Ishikawa (cell line): ENCODE measurements at regions not wholly inside any gene's neighbourhood (a gene's known extent, or its start where the extent isn't known, plus 50 kb on each side); places are given as distances from the start of the nearest gene placed in this dataset.

ENCODE experiments used
- CEBPB ChIP-seq: IDR thresholded peaks from 2 replicates; pipeline ENCODE4 v1.6.1; 2012
- CREB1 ChIP-seq: IDR thresholded peaks from 2 replicates; pipeline ENCODE4 v1.6.1; 2012; ENCODE audit warnings: low read depth
- EGR1 ChIP-seq: IDR thresholded peaks from 2 replicates; pipeline ENCODE4 v1.6.1; 2012
- EP300 ChIP-seq: IDR thresholded peaks from 2 replicates; pipeline ENCODE4 v1.6.1; 2012; ENCODE audit warnings: borderline replicate concordance
- FOXM1 ChIP-seq: IDR thresholded peaks from 2 replicates; pipeline ENCODE4 v1.6.1; 2012; ENCODE audit warnings: low read depth, borderline replicate concordance
- MAX ChIP-seq: IDR thresholded peaks from 2 replicates; pipeline ENCODE4 v1.6.1; 2012
- NFIC ChIP-seq: IDR thresholded peaks from 2 replicates; pipeline ENCODE4 v1.6.1; 2012
- RAD21 ChIP-seq: IDR thresholded peaks from 2 replicates; pipeline ENCODE4 v1.6.1; 2012; ENCODE audit warnings: low read depth
- REST ChIP-seq: IDR thresholded peaks from 2 replicates; pipeline ENCODE4 v1.6.1; 2012; ENCODE audit warnings: low read depth, mild to moderate bottlenecking
- TAF1 ChIP-seq: IDR thresholded peaks from 2 replicates; pipeline ENCODE4 v1.6.1; 2012; ENCODE audit warnings: low read depth, mild to moderate bottlenecking
- TCF12 ChIP-seq: IDR thresholded peaks from 2 replicates; pipeline ENCODE4 v1.6.1; 2012; ENCODE audit warnings: low read depth
- TEAD4 ChIP-seq: IDR thresholded peaks from 2 replicates; pipeline ENCODE4 v1.6.1; 2012
- USF1 ChIP-seq: IDR thresholded peaks from 2 replicates; pipeline ENCODE4 v1.6.1; 2012
- YY1 ChIP-seq: IDR thresholded peaks from 2 replicates; pipeline ENCODE4 v1.6.1; 2012; ENCODE audit warnings: low read depth
- ZBTB7A ChIP-seq: IDR thresholded peaks from 2 replicates; pipeline ENCODE4 v1.6.1; 2012; ENCODE audit warnings: low read depth

- TF ChIP-seq REST (no peak), NFIC (no peak), YY1 (no peak), MAX (no peak)
These were observed 901.4 kb downstream of the DCDC2C start for GRCh38 chr2:4604767-4605166.

- TF ChIP-seq RAD21 (no peak), USF1 (no peak), NFIC (no peak), TAF1 (no peak), CEBPB (no peak), ZBTB7A (no peak), FOXM1 (no peak), EP300 (no peak), TEAD4 (no peak), TCF12 (no peak), REST (no peak)
These were observed 914.8 kb downstream of the DCDC2C start for GRCh38 chr2:4618141-4618540.

- TF ChIP-seq FOXM1 = no peak
- TF ChIP-seq TCF12 = no peak
- TF ChIP-seq MAX = no peak
- no peak for TF ChIP-seq CEBPB
- no peak for TF ChIP-seq CREB1
- no peak for TF ChIP-seq TAF1
- TF ChIP-seq NFIC = no peak
- TF ChIP-seq YY1 = no peak
- no peak for TF ChIP-seq EP300
- no peak for TF ChIP-seq EGR1
- no peak for TF ChIP-seq USF1
- no peak for TF ChIP-seq ZBTB7A
- TF ChIP-seq RAD21 = no peak
- TF ChIP-seq REST = no peak
- no peak for TF ChIP-seq TEAD4
These were observed 915.4 kb downstream of the DCDC2C start for GRCh38 chr2:4618630-4619228.

GRCh38 chr2:4628998-4629501 lies 925.7 kb downstream of the DCDC2C start:
- TF ChIP-seq EGR1 (no peak), TAF1 (no peak), TCF12 (no peak), CREB1 (no peak), EP300 (no peak), MAX (no peak), NFIC (no peak), YY1 (no peak), RAD21 (no peak), TEAD4 (no peak), ZBTB7A (no peak), USF1 (no peak), CEBPB (no peak), REST (no peak), FOXM1 (no peak)
